GM19099 (cell line): ENCODE measurements at regions not wholly inside any gene's neighbourhood (a gene's known extent, or its start where the extent isn't known, plus 50 kb on each side); places are given as distances from the start of the nearest gene placed in this dataset.

Source experiments
- POLR2A ChIP-seq: IDR thresholded peaks from 3 replicates; pipeline ENCODE4 v1.6.1; 2011; ENCODE audit warnings: low read depth; ENCODE audit not compliant: insufficient read length; ENCODE audit errors: extremely low read depth

DNA sequence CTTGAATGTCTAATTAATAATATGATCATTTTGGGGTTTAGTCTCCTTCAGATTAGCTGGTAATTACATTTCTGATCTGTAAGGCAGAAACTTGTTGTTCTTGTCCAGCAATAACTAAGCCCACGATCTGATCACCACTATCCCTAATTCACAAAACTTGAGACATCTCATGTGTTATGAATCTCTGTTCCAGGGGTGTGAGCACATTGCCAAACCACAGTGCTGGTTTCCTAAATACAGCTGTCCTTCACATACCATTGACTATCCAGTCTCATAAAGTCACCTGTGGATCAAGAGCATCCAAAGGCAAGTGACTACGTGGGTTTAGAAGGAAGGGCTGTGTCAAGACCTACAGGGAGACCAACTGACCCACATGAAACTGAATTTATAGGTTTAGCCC is 134.1 kb upstream of the PRLR start:
- TF ChIP-seq POLR2A: no peak

GRCh38 chr5:35363387-35363965 is 133.2 kb upstream of the PRLR start:
- no peak for TF ChIP-seq POLR2A

DNA sequence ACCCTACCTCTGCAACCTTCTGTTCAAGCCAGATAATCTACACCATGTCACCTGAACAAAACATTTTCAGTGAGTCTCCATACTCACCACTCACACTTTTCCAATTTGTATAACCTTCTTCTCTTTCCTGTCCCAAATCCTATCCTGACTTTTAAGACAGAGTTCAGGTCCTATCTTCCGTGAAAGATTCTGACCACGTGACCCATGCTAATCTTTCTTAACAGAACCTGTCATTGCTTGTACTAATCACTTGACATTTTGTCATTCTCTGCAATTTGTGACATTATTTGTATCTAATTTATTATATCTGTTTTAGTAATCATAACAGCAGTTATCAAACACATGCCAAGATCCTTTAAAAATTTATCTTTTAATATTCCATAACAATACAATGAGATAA is 132.5 kb upstream of the PRLR start:
- no peak for TF ChIP-seq POLR2A

DNA sequence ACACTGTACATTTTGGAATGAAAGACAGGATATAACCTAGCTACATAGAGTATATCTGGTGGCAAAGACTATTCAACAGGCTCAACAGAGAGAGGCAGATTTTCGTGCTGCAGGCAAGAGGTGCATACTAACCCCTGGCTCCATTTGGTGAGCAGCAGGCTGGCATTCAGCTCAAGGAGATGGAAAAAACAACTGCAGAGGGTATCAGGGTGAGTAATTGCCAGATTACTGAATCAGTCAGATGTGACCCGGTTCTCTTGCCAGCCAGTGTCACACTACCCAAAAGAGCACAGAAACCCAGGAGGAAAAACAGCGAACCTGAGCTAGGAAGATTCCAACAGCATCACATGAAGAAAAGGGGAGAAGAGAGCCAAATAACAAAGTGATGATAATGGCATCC is 130.4 kb upstream of the PRLR start:
- no peak for TF ChIP-seq POLR2A

- TF ChIP-seq POLR2A: no peak
Measured at GRCh38 chr5:35359859-35360258, 129.6 kb upstream of the PRLR start.

GRCh38 chr5:35357973-35358372 is 127.7 kb upstream of the PRLR start:
- no peak for TF ChIP-seq POLR2A

DNA sequence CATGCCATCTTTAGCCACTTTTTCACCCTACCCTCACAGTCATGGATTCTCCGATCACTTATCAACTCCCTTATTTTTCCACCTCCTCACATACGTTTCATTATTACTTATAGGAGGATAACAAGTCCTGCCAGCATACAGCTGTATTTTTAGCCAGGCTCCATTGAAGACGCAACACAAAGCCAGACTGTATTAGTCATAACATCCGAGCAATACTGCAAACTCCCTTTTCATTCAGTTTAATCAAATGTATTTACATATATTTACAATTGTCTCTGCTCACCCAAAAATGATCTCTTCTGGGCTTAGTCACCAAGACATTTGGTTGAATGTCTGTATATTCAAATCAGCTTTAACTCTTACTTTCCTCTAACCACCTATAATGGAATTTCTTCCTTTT is 126.4 kb upstream of the PRLR start:
- TF ChIP-seq POLR2A: no peak

DNA sequence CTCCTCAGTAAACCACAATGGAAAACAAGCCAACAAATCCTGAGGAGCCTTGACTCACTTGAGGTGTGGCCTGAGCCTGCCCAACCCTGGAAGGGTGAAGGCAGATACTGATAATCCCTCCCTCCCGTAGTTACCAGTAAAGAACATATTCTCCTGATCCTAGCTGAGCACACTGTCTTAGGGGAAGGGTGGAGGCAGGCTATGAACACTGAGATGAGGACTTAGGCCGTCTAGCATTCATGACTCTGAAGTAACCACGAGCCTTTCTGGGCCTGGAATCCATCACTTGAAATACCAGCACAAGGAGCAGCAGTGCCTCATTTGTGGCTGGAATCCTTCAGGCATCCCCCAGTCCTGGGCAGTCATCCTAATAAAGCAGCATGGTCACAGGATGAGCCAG is 124.5 kb upstream of the PRLR start:
- TF ChIP-seq POLR2A: no peak

DNA sequence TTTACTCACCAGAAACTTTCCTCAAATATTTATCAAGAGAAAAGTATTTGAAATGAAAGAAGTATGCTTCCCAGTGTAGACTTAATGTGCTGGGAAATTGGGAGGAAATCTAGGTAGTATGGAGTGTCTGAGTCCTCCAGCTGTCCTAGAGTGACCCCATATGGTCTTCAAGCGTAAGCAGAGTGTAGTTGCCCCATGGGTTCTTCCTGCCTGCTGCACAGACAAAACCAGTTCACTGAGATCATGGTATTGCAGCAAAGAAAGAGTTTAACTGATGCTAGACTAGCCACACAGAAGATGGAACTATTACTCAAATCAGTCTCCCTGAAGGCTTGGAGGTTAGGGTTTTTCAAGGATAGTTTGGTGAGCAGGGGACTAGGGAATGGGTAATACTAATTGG is 114.9 kb upstream of the PRLR start:
- no peak for TF ChIP-seq POLR2A

GRCh38 chr5:35342664-35343063 is 112.4 kb upstream of the PRLR start:
- TF ChIP-seq POLR2A: no peak

GRCh38 chr5:35341189-35341588 is 110.9 kb upstream of the PRLR start:
- no peak for TF ChIP-seq POLR2A

- TF ChIP-seq POLR2A: no peak
Measured at GRCh38 chr5:35339616-35340100, 109.4 kb upstream of the PRLR start.

- no peak for TF ChIP-seq POLR2A
Measured at GRCh38 chr5:35339006-35339405, 108.7 kb upstream of the PRLR start.

DNA sequence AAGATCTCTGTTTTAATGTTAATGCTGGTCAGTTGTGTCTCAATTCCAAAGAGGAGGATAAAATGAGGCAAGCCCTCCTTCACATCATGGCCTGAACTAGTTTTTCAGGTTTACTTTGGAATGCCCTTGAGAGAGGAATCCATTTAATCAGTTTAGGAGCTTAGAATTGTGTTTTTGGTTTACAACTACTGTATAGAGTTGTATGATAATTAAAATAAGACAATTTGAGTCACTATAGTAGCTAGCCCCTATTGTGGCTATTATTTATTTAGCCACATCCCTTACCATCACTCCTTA is 107.8 kb upstream of the PRLR start:
- TF ChIP-seq POLR2A: no peak

- TF ChIP-seq POLR2A: no peak
Measured at GRCh38 chr5:35337340-35338156, 107.3 kb upstream of the PRLR start.

GRCh38 chr5:35336230-35336629 is 105.9 kb upstream of the PRLR start:
- TF ChIP-seq POLR2A: no peak

GRCh38 chr5:35335752-35336151 is 105.5 kb upstream of the PRLR start:
- no peak for TF ChIP-seq POLR2A
